ENCODE measurements at regions not wholly inside any gene's neighbourhood (a gene's known extent, or its start where the extent isn't known, plus 50 kb on each side); places are given as distances from the start of the nearest gene placed in this dataset.

- no TSS peak for BruUV-seq (replicated peaks)
- H3K18ac ChIP-seq (ENCODE audit: low read depth, low read length), result no peak overlapping the region
- H3K23ac ChIP-seq (ENCODE audit: low read depth, low read length), result no peak overlapping the region
- no peak overlapping the region for H3K4me2 ChIP-seq (ENCODE audit: low read depth, low read length)
- no peak overlapping the region for H2BK20ac ChIP-seq (ENCODE audit: low read depth, low read length)
- no peak overlapping the region for H3K4me3 ChIP-seq (ENCODE audit: insufficient read depth, low read depth, low read length)
- intact Hi-C loops (cut with micrococcal nuclease), result loop anchor here (5.0 kb wide), 1 partner anchor 518 kb away; no protein-coding TSS in a partner anchor
- H3K56ac ChIP-seq (ENCODE audit: extremely low read depth, insufficient read depth, low read length), result no peak overlapping the region
- dilution Hi-C loops (cut with HindIII; ENCODE audit: low sequenced_read_pairs, unreplicated experiment), result no loop called here
- no peak overlapping the region for H4K5ac ChIP-seq (ENCODE audit: low read depth, low read length)
- CTCF ChIA-PET, result interaction anchor here (0.6 kb wide), 1 partner anchor 832 kb away, joined by 5 read pairs; no protein-coding TSS in a partner anchor
- H3K36me3 ChIP-seq (ENCODE audit: control insufficient read depth, insufficient read depth, low read length), result no peaks in the 10 kb centered on the region
- no peak overlapping the region for H2BK120ac ChIP-seq (ENCODE audit: low read depth, low read length)
- no peak overlapping the region for H2AK5ac ChIP-seq (ENCODE audit: low read depth, low read length)
- in situ Hi-C loops (cut with MboI; ENCODE audit: low sequenced_read_pairs), result no loop called here
- no peak overlapping the region for H2AFZ ChIP-seq (replicated peaks; ENCODE audit: low read length, poor library complexity)
- no peak for ATAC-seq (ENCODE audit: low read depth)
- no peak overlapping the region for H3K27ac ChIP-seq (ENCODE audit: insufficient read depth, low read length)
- POLR2A ChIA-PET (ENCODE audit: unreplicated experiment), result no interaction called here
- H3K4ac ChIP-seq (ENCODE audit: low read depth, low read length), result no peak overlapping the region
- no peak overlapping the region for H4K8ac ChIP-seq (ENCODE audit: low read depth in 2 of 2, low read length in 2 of 2)
- no peaks in the 10 kb centered on the region for H3K9me3 ChIP-seq (ENCODE audit: control insufficient read depth, insufficient read depth, low read length)
- no peak for DNase-seq
- no peak overlapping the region for H2BK15ac ChIP-seq (ENCODE audit: low read depth, low read length)
- no peaks in the 10 kb centered on the region for H3K9me1 ChIP-seq (ENCODE audit: insufficient read depth, low read length)
- H3K79me1 ChIP-seq (ENCODE audit: low read depth in 1 of 2, low read length in 2 of 2), result no peaks in the 10 kb centered on the region
- no peak overlapping the region for H3K9ac ChIP-seq (ENCODE audit: low read depth, low read length)
- H3K27me3 ChIP-seq (ENCODE audit: control insufficient read depth, insufficient read depth, low read length), result no peaks in the 10 kb centered on the region
- no peak overlapping the region for H2BK5ac ChIP-seq (ENCODE audit: low read depth, low read length, poor library complexity, severe bottlenecking)
- no peak overlapping the region for H3K14ac ChIP-seq (replicated peaks; ENCODE audit: low read depth, low read length)
- no peak overlapping the region for H4K91ac ChIP-seq (ENCODE audit: insufficient read depth, low read depth, low read length)
- 94% methylated on average over 5 of the region's 16 CpGs; no CpG with 5 or more reads in 1 of the 2 experiments for WGBS, 2 experiments (ENCODE audit: extremely low coverage in 2 of 2, insufficient read length in 1 of 2)
- H4K20me1 ChIP-seq (ENCODE audit: insufficient read depth, low read length), result no peaks in the 10 kb centered on the region
- TF ChIP-seq RAD21 (IDR thresholded peaks at IDR 0.05; ENCODE audit: low read length), result no peak
- TF ChIP-seq ELK1 (IDR thresholded peaks at IDR 0.05; ENCODE audit: borderline replicate concordance, low read depth, low read length), result no peak
- no peak for TF ChIP-seq POLR2A (IDR thresholded peaks at IDR 0.05; ENCODE audit: low read depth, low read length)
- no peak for TF ChIP-seq RFX5 (IDR thresholded peaks at IDR 0.05; ENCODE audit: low read depth, low read length)
- TF ChIP-seq CTCF (conservative IDR thresholded peaks at IDR 0.05; ENCODE audit: low read depth, low read length), result no peak
- TF ChIP-seq MXI1 (IDR thresholded peaks at IDR 0.05; ENCODE audit: borderline replicate concordance, low read depth, low read length), result no peak
- no peak overlapping the region for H2AK9ac ChIP-seq (replicated peaks; ENCODE audit: low read depth, low read length, poor library complexity)
- no peaks in the 10 kb centered on the region for H3K4me1 ChIP-seq (ENCODE audit: control insufficient read depth, insufficient read depth, low read length)
These were observed 266.9 kb downstream of the COX7C start for GRCh38 chr5:86884608-86885007.
